ENCODE measurements at regions not wholly inside any gene's neighbourhood (a gene's known extent, or its start where the extent isn't known, plus 50 kb on each side); places are given as distances from the start of the nearest gene placed in this dataset.

DNA sequence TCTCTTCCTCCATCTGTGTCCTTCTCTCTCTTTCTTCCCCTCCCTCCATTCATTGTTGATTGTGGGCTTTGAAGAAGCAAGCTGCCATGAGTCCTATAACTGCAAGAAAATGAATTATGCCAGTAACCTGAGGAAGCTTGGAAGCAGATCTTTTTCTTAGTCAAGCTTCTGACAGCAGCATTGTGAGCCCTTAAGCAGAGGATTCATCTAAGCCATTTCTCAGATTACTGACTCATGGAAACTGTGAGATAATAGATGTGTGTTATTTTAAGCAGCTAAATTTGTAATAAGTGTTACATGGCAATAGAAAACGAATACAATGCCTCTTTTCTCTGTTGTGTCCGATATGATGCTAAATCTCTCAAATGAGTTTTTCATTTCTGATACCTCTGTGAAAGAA, 1109.7 kb downstream of the CDH11 start:
- peak; percentile 46 for DNase-seq

GRCh38 chr16:64011650-64012049, 1110.2 kb downstream of the CDH11 start:
- no peak for DNase-seq

- no peak for DNase-seq
Measured at GRCh38 chr16:64008131-64008530, 1113.7 kb downstream of the CDH11 start.

- DNase-seq: no peak
Measured at GRCh38 chr16:64004116-64004515, 1117.7 kb downstream of the CDH11 start.

GRCh38 chr16:63995025-63995424, 1126.8 kb downstream of the CDH11 start:
- no peak for DNase-seq

GRCh38 chr16:63983401-63983800, 1138.5 kb downstream of the CDH11 start:
- DNase-seq: no peak

- no peak for DNase-seq
Measured at GRCh38 chr16:63982741-63983140, 1139.1 kb downstream of the CDH11 start.

GRCh38 chr16:63982110-63982509, 1139.8 kb downstream of the CDH11 start:
- no peak for DNase-seq

GRCh38 chr16:63981639-63982038, 1140.2 kb downstream of the CDH11 start:
- no peak for DNase-seq

GRCh38 chr16:63980763-63981162, 1141.1 kb downstream of the CDH11 start:
- no peak for DNase-seq

GRCh38 chr16:63978240-63978639, 1143.6 kb downstream of the CDH11 start:
- no peak for DNase-seq

GRCh38 chr16:63976345-63976744, 1145.5 kb downstream of the CDH11 start:
- DNase-seq: no peak

DNA sequence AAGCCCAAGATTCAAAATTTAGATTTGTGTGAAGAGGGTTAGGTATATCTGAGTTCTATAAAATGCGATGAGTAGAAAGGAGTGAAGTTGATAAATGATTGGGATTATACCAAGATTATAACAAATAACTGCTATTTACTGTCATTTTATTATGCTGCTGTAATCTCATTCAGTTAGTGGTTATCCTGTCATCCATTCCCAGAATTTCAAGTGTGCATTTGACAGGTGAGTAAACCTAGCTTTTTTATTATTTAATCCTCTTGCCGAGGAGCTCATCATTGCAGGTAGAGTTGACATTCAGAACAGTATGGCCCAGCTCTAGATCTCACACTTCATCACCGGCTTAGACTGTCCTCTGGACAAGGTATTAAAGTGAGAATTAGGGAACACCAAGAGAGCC, 1146.2 kb downstream of the CDH11 start:
- DNase-seq: no peak

GRCh38 chr16:63967966-63968365, 1153.9 kb downstream of the CDH11 start:
- no peak for DNase-seq

DNA sequence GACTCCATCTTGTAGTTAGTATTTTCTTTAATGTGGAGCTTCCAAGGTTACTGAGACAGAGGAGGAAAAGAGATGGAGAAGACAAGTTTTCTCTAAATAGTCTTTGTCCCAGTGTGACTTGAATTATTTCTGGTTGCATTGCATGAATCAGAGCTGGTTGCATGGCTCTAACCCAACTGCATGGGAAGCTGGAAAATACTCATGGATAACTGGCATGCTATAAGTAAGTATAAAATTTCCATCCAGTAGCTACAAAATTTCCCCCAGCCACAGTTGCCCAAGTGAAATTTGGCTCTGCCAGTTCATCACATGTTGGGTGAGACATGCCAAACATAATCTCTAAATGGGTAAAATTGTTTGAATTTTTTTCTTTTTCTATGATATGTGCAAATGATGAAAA, 1161.5 kb downstream of the CDH11 start:
- no peak for DNase-seq

- no peak for DNase-seq
Measured at GRCh38 chr16:63947022-63947421, 1174.8 kb downstream of the CDH11 start.

GRCh38 chr16:63945806-63946205, 1176.1 kb downstream of the CDH11 start:
- no peak for DNase-seq

DNA sequence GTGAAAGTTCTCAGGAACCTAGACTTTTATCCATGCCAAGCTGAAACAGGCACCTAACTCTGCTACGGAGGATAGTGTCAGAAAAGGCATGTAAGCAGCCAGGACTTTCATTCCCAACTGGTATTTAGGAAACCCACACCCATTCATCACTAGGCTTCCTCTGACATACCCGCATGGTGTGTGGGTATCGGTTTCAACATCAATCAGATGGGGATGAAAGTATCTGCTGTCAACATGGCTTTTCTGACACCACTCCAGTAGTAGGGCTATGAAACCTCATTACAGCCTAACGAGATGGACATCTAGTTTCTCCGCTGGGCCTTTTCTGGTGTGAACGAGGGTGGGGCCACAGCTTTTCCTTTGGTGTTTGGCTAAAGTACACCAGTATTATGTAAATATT, 1178.3 kb downstream of the CDH11 start:
- no peak for DNase-seq

GRCh38 chr16:63938661-63939060, 1183.2 kb downstream of the CDH11 start:
- DNase-seq: no peak

DNA sequence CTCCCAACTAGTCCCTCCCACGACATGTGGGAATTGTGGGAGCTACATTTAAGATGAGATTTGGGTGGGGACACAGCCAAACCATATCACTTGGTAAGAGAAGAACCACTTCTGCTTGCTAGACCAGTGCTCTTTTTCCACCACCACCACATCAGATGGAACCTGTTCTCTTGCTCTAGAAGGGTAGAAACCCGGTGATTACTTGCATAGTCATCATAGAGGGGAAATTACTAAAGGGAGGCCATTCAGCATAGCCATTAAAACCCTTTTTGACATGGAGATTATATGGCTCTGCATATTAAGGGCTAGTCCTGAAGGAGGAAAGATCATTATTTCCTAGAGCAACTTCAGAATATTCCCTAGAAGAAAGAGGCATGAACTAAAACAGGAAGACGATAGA, 1188.0 kb downstream of the CDH11 start:
- DNase-seq: no peak

GRCh38 chr16:63928421-63928820, 1193.4 kb downstream of the CDH11 start:
- no peak for DNase-seq

- DNase-seq: no peak
Measured at GRCh38 chr16:63925221-63925620, 1196.6 kb downstream of the CDH11 start.

DNA sequence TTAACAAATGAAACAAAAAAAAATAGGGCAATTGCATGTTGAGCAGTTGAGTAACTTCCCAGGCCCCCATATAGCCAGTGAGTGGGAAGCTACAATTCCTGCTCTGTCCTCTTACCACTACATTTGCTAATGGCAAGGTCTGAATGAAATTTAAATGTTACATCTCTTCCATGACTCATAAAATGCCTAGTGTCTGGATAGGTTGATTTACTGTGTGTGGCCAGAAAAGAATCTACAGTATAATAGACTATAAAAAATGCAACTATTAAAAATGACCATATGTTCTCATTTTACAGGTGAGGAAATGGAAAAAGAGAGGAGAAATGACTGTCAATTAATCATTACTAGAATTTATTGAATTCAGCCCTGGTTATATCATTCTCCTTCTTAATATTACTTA, 1199.3 kb downstream of the CDH11 start:
- no peak for DNase-seq

GRCh38 chr16:63921737-63922295, 1200.0 kb downstream of the CDH11 start:
- no peak for DNase-seq

GRCh38 chr16:63913290-63913689, 1208.6 kb downstream of the CDH11 start:
- no peak for DNase-seq

All from skin of body (tissue), 1 donor.